ENCODE measurements at regions not wholly inside any gene's neighbourhood (a gene's known extent, or its start where the extent isn't known, plus 50 kb on each side); places are given as distances from the start of the nearest gene placed in this dataset.

DNA sequence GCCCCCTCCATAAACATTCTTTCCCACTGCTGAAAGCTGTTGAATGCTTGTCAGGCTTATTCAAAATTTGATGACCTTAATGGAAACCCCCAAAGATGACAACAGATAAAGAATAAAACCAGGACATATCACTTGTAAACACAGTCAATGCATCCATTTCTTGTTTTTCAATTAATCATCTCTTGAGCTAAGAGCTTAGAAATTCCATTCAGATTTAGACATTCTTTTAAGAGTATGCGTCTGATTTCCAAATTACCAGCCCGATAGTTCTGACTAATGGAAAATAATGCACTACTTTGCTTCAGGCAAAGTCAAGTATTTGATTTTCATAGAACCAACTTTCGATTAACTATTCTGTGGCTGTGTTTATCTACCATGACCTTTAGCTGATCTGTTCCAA is 100.6 kb upstream of the RUNX1 start:
- DNase-seq (ENCODE audit: low read depth, low spot score) = no peak
- Histone ChIP-seq H3K27ac (ENCODE audit: low read length) (no peak overlapping the region), H3K36me3 (ENCODE audit: control insufficient read depth, insufficient read depth, low read length) (no peaks in the 10 kb centered on the region), H3K4me3 (ENCODE audit: low read length) (no peak overlapping the region), H3K4me1 (ENCODE audit: control insufficient read depth, insufficient read depth, low read length) (no peaks in the 10 kb centered on the region), H3K9me3 (ENCODE audit: control insufficient read depth, insufficient read depth, low read length) (no peaks in the 10 kb centered on the region), H3K27me3 (ENCODE audit: control insufficient read depth, insufficient read depth, low read length) (no peaks in the 10 kb centered on the region)
- WGBS (ENCODE audit: insufficient coverage, insufficient read length) = no CpG with 5 or more reads among the region's 3 CpGs

DNA sequence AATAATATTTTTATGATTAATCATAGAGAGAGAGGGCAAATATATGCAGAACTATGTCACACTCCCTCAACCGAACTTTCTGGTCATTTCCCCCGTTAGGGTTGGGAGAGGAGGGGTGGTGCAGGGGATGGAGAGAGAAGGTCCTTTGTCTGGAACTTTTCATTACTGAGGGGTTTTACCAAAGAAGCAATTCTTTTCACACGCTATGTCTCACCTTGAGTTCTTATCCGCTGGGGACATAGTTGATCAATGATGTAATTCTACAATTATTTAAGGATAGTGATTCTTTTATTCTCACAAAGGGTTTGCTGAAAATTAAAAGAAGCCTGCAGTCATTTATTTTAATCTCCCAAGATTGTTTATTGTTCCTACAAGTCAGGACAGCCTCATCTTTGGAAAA is 98.3 kb upstream of the RUNX1 start:
- WGBS (ENCODE audit: insufficient coverage, insufficient read length) = no CpG with 5 or more reads among the region's 4 CpGs
- no peak overlapping the region for H3K27ac ChIP-seq (ENCODE audit: low read length)
- no peaks in the 10 kb centered on the region for H3K36me3 ChIP-seq (ENCODE audit: control insufficient read depth, insufficient read depth, low read length)
- no peak overlapping the region for H3K4me3 ChIP-seq (ENCODE audit: low read length)
- no peak for DNase-seq (ENCODE audit: low read depth, low spot score)
- H3K27me3 ChIP-seq (ENCODE audit: control insufficient read depth, insufficient read depth, low read length) = no peaks in the 10 kb centered on the region
- no peaks in the 10 kb centered on the region for H3K9me3 ChIP-seq (ENCODE audit: control insufficient read depth, insufficient read depth, low read length)
- H3K4me1 ChIP-seq (ENCODE audit: control insufficient read depth, insufficient read depth, low read length) = no peaks in the 10 kb centered on the region; the same call in 1 of the 2 replicates

DNA sequence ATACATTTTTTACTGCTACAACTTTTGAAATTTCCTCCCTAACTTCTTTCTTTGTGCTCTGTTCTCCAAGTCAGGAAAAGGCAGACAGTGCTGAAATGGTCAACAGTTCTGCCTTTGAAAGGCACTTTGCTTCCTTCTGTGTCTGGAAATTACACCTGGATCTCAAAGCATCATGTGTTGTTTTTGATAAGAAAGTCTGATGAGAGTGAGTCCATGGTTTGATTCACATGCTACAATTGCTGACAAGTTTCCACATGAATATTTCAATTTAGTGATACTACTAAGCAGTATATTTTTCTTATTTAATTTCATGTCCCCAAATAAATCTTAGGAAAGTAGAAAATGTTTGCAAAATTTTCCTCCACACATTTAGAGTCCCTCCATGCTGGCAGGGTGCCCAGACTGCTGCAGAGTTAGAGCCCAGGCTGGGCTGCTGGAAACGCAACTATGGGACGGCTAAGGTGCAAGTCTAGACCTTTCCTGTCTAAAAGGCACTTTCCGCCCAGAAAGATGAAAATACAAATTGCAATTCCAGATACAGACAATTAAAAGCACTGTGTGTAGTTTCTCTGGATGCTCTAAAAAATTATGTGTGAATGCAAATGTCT is 96.6 kb upstream of the RUNX1 start:
- Histone ChIP-seq H3K4me3 (ENCODE audit: low read length) (no peak overlapping the region), H3K27me3 (ENCODE audit: control insufficient read depth, insufficient read depth, low read length) (no peaks in the 10 kb centered on the region), H3K9me3 (ENCODE audit: control insufficient read depth, insufficient read depth, low read length) (no peaks in the 10 kb centered on the region), H3K27ac (ENCODE audit: low read length) (no peak overlapping the region), H3K4me1 (ENCODE audit: control insufficient read depth, insufficient read depth, low read length) (no peaks in the 10 kb centered on the region; the same call in 1 of the 2 replicates), H3K36me3 (ENCODE audit: control insufficient read depth, insufficient read depth, low read length) (no peaks in the 10 kb centered on the region)
- DNase-seq (ENCODE audit: low read depth, low spot score) = no peak
- WGBS (ENCODE audit: insufficient coverage, insufficient read length) = no CpG with 5 or more reads among the region's 3 CpGs

DNA sequence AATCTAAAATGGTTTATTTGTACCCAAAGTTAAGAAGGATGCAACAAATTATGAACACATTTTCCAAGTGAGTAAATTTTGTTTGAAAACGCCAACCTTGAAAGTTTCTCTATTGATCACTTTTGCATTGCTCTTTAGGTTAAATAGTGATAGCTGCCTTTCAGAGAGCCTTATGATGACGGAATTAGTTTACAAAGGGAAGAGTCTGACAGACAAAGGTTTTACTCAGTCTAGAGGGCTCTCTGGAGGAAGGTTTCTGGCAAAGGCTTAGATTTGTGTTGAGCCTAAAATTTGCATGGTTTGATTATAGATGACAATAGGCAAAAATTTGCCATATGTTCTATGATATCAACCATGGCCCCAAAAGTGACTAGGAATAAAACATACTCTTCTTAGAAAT is 95.9 kb upstream of the RUNX1 start:
- no CpG with 5 or more reads among the region's 2 CpGs for WGBS (ENCODE audit: insufficient coverage, insufficient read length)
- Histone ChIP-seq H3K27ac (ENCODE audit: low read length) (no peak overlapping the region), H3K4me3 (ENCODE audit: low read length) (no peak overlapping the region), H3K27me3 (ENCODE audit: control insufficient read depth, insufficient read depth, low read length) (no peaks in the 10 kb centered on the region), H3K4me1 (ENCODE audit: control insufficient read depth, insufficient read depth, low read length) (no peaks in the 10 kb centered on the region; the same call in 1 of the 2 replicates), H3K36me3 (ENCODE audit: control insufficient read depth, insufficient read depth, low read length) (no peaks in the 10 kb centered on the region), H3K9me3 (ENCODE audit: control insufficient read depth, insufficient read depth, low read length) (no peaks in the 10 kb centered on the region)
- no peak for DNase-seq (ENCODE audit: low read depth, low spot score)

DNA sequence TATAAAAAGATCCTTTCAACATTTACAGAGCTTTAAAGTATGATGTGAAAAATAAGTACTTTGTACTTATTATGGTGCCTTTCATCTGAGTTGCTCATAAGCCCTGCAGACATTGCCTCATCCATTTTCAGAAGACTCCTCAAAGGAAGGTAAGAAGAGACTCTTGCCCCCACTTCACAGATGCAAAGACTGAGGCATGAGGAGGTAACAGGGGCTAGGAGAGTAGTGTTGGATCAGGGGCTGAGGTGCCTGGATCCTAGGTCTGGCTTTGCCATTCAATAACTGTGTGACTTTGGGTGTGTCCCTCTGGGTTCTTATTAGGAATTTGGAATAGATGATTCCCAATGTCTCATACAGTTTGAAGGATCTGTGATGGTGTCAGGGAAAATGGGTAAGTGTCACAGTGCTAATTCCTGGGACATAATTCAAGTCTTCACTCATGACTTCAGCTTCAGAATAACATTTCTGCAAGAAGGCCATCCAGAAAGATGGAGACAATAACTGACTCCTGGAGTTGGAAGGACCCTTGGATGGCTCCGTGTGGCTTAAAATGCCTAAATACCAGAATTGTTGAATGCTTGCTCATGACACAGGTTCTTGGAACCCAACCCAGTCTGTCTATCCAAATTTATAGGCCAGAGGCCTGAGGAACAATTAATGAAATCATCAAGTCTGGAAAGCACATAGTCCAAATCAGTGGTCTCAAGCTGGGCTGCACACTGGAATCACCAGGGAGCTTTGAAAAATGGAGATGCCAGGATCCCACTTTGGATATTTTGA is 93.1 kb upstream of the RUNX1 start:
- WGBS (ENCODE audit: insufficient coverage, insufficient read length) = no CpG with 5 or more reads among the region's 1 CpG
- no peaks in the 10 kb centered on the region for H3K27me3 ChIP-seq (ENCODE audit: control insufficient read depth, insufficient read depth, low read length)
- no peaks in the 10 kb centered on the region for H3K36me3 ChIP-seq (ENCODE audit: control insufficient read depth, insufficient read depth, low read length)
- H3K4me3 ChIP-seq (ENCODE audit: low read length) = no peak overlapping the region
- H3K27ac ChIP-seq (ENCODE audit: low read length) = no peak overlapping the region
- no peak for DNase-seq (ENCODE audit: low read depth, low spot score)
- H3K4me1 ChIP-seq (ENCODE audit: control insufficient read depth, insufficient read depth, low read length) = no peaks in the 10 kb centered on the region; the same call in 1 of the 2 replicates
- H3K9me3 ChIP-seq (ENCODE audit: control insufficient read depth, insufficient read depth, low read length) = no peaks in the 10 kb centered on the region

DNA sequence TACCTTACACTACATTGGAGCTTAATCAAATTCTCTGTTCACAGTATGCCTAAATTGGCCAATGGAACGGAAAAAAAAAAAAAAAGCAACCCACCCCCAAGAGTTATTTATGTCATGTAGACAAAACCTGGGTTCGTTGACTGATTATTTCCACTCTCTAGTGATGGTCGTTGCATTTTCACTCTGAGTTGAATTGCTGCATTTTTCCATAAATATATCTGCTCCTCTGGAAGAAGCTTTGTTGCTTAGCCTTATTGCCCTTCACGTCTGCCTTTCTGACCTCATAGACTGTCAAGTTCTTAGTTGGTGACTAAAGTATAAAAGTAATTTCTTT is 90.2 kb upstream of the RUNX1 start:
- H3K27ac ChIP-seq (ENCODE audit: low read length) = no peak overlapping the region
- no peak overlapping the region for H3K4me3 ChIP-seq (ENCODE audit: low read length)
- DNase-seq (ENCODE audit: low read depth, low spot score) = no peak
- no peaks in the 10 kb centered on the region for H3K27me3 ChIP-seq (ENCODE audit: control insufficient read depth, insufficient read depth, low read length)
- no CpG with 5 or more reads among the region's 4 CpGs for WGBS (ENCODE audit: insufficient coverage, insufficient read length)
- no peaks in the 10 kb centered on the region for H3K9me3 ChIP-seq (ENCODE audit: control insufficient read depth, insufficient read depth, low read length)
- no peaks in the 10 kb centered on the region for H3K36me3 ChIP-seq (ENCODE audit: control insufficient read depth, insufficient read depth, low read length)
- no peaks in the 10 kb centered on the region; the same call in 1 of the 2 replicates for H3K4me1 ChIP-seq (ENCODE audit: control insufficient read depth, insufficient read depth, low read length)

DNA sequence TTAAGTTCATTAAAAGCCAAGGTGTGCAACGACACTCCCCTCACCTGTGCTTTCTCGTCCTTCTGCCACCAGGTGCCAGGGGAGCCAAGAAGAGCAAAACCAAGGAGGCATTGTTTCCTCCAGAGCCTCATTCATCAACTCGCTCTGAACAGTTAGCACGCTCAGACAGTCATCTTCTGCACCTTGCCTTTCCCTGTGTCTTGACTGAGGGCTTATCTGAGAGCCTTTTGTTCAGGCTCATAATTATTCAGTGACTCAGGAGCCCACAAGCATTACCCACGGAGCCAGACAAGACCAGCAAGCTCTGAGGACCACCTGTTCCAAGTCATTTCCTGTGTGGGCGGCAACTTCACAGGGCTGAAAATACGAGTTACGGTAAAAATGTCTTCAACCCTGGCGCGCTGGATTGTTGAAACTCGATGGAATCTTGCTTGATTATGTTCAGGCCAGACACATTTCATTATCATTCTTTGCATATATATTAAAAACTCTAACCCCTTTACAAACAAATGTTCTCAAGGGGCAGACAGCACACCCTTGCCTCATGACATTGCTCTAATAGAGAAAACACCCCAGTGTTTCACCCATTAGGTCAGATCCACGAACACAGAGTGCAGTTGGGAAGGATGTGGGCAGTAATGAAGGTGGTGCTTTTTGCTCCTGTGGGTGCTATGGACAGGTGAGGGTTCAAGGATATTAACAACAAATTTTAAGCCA is 89.7 kb upstream of the RUNX1 start:
- no peaks in the 10 kb centered on the region; the same call in 1 of the 2 replicates for H3K4me1 ChIP-seq (ENCODE audit: control insufficient read depth, insufficient read depth, low read length)
- H3K36me3 ChIP-seq (ENCODE audit: control insufficient read depth, insufficient read depth, low read length) = no peaks in the 10 kb centered on the region
- no peaks in the 10 kb centered on the region for H3K27me3 ChIP-seq (ENCODE audit: control insufficient read depth, insufficient read depth, low read length)
- H3K4me3 ChIP-seq (ENCODE audit: low read length) = no peak overlapping the region
- H3K9me3 ChIP-seq (ENCODE audit: control insufficient read depth, insufficient read depth, low read length) = no peaks in the 10 kb centered on the region
- no peak overlapping the region for H3K27ac ChIP-seq (ENCODE audit: low read length)
- DNase-seq (ENCODE audit: low read depth, low spot score) = no peak
- no CpG with 5 or more reads among the region's 12 CpGs for WGBS (ENCODE audit: insufficient coverage, insufficient read length)

DNA sequence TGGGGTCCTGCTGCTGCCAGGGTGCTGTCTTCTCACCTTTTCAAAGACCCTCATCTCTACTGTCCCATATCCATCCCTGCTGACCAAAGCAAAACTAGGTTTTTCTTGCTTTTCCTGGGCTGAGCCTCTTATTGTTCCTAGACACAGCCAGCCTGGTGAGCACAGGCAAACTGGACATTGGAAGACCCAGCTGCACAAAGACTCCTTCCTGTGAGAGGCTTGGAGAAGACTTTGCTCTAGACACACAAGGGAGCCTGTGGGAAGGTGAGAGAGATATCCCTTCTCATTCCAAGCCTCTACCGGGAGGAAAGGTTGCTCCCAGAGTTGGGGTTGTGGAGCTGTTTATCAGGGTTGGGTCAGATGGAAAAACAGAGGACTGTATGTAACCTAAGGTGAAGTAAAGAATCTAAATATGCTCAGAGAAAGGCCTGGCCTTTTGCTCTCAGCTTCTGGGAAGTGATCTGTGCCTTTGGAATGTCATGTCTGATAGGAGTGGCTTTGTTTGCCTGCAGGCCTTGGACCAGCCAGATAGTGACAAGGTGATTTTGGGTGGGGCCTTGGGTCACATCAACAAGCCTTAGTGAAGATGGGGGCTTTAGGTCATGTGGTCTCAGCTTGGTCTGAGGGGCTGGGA is 87.6 kb upstream of the RUNX1 start:
- DNase-seq (ENCODE audit: low read depth, low spot score) = no peak
- Histone ChIP-seq H3K27ac (ENCODE audit: low read length) (no peak overlapping the region), H3K9me3 (ENCODE audit: control insufficient read depth, insufficient read depth, low read length) (no peaks in the 10 kb centered on the region), H3K27me3 (ENCODE audit: control insufficient read depth, insufficient read depth, low read length) (no peaks in the 10 kb centered on the region), H3K4me3 (ENCODE audit: low read length) (no peak overlapping the region), H3K36me3 (ENCODE audit: control insufficient read depth, insufficient read depth, low read length) (no peaks in the 10 kb centered on the region), H3K4me1 (ENCODE audit: control insufficient read depth, insufficient read depth, low read length) (no peaks in the 10 kb centered on the region)
- no CpG with 5 or more reads among the region's 1 CpG for WGBS (ENCODE audit: insufficient coverage, insufficient read length)

DNA sequence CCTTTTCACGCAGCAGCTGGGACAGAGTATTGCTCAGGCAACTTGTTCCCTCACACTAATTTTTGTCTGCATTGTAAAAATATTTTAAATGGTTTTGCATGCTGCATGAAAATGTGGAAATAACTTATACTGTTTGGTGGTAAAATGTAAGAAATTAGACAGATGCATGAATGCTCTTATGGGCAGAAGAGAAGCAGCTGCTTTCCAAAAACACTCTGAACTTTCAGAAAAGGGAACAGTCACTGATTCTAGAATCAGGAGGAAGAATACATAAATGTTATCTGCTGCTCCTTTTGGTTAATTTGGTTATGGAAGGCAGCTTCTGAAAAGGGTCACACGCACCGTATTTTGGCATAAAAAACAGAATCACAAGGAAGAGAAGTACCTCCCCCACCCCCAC is 87.0 kb upstream of the RUNX1 start:
- Histone ChIP-seq H3K9me3 (ENCODE audit: control insufficient read depth, insufficient read depth, low read length) (no peaks in the 10 kb centered on the region), H3K27me3 (ENCODE audit: control insufficient read depth, insufficient read depth, low read length) (no peaks in the 10 kb centered on the region), H3K36me3 (ENCODE audit: control insufficient read depth, insufficient read depth, low read length) (no peaks in the 10 kb centered on the region), H3K27ac (ENCODE audit: low read length) (no peak overlapping the region), H3K4me3 (ENCODE audit: low read length) (no peak overlapping the region), H3K4me1 (ENCODE audit: control insufficient read depth, insufficient read depth, low read length) (no peaks in the 10 kb centered on the region)
- DNase-seq (ENCODE audit: low read depth, low spot score) = no peak
- WGBS (ENCODE audit: insufficient coverage, insufficient read length) = no CpG with 5 or more reads among the region's 3 CpGs

DNA sequence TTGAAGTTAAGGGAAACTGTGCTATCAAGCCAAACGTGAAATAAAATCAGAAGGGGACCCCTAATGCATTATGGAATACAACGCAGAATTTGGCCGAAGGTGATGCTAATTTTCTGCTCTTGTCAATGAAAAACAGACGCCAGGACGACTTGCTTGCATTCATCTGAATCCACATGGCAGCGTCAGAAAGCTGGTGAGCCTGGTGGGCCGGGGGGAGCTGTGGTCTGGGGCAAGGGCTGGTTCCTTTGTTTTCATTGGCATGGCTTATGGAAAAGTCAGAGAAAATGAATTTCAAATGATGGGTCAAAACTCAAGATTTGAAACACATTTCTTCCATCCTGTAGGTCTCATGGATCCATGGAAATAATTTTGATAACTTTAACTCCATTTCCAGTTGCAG is 86.4 kb upstream of the RUNX1 start:
- H3K27me3 ChIP-seq (ENCODE audit: control insufficient read depth, insufficient read depth, low read length) = no peaks in the 10 kb centered on the region
- WGBS (ENCODE audit: insufficient coverage, insufficient read length) = no CpG with 5 or more reads among the region's 7 CpGs
- no peaks in the 10 kb centered on the region for H3K9me3 ChIP-seq (ENCODE audit: control insufficient read depth, insufficient read depth, low read length)
- no peak for DNase-seq (ENCODE audit: low read depth, low spot score)
- H3K27ac ChIP-seq (ENCODE audit: low read length) = no peak overlapping the region
- no peak overlapping the region for H3K4me3 ChIP-seq (ENCODE audit: low read length)
- no peaks in the 10 kb centered on the region for H3K4me1 ChIP-seq (ENCODE audit: control insufficient read depth, insufficient read depth, low read length)
- no peaks in the 10 kb centered on the region for H3K36me3 ChIP-seq (ENCODE audit: control insufficient read depth, insufficient read depth, low read length)

All from iPS DF 6.9 (cell line).